Activated CD8-positive, alpha-beta memory T cell treated with anti-CD3 and anti-CD28 coated beads, Interleukin-2, amount 10 ng/mL, durations not matched to agents 7 days and 5 days (primary cell): ENCODE measurements at regions not wholly inside any gene's neighbourhood (a gene's known extent, or its start where the extent isn't known, plus 50 kb on each side); places are given as distances from the start of the nearest gene placed in this dataset.
"Not testable (repeated sequence)": the region's sequence is repeated elsewhere in the genome, so short reads cannot be mapped to it uniquely, and the experiment has no call there.

ENCODE experiments used
- ATAC-seq: fragments of 150-1000 bp; cut with Tn5 transposase; one replicate; pipeline ENCODE4 v1.10.0; 2021; ENCODE audit warnings: moderate library complexity
- CTCF ChIA-PET: fragments of 350-600 bp; sonication (Branson Sonifier 250); formaldehyde crosslinking; loops from one replicate; lab custom pipeline; 2021; ENCODE audit warnings: antibody characterized with exemption; lab: Charles Lee
- DNase-seq: peaks from one replicate; pipeline ENCODE4 v3.0.0-alpha.2; 2020
- H3K27ac Mint-ChIP-seq: one replicate; pipeline ENCODE4 v1.8.0; 2021; ENCODE audit warnings: mild to moderate bottlenecking, mixed read lengths
- H3K27me3 Mint-ChIP-seq: one replicate; pipeline ENCODE4 v1.8.0; 2021; ENCODE audit warnings: mixed read lengths
- H3K36me3 Mint-ChIP-seq: one replicate; pipeline ENCODE4 v1.8.0; 2021; ENCODE audit warnings: mild to moderate bottlenecking, mixed read lengths
- H3K4me1 Mint-ChIP-seq: one replicate; pipeline ENCODE4 v1.8.0; 2021; ENCODE audit warnings: mixed read lengths
- H3K4me3 Mint-ChIP-seq: one replicate; pipeline ENCODE4 v1.8.0; 2021; ENCODE audit warnings: mild to moderate bottlenecking, moderate library complexity, mixed read lengths
- H3K9me3 Mint-ChIP-seq: one replicate; pipeline ENCODE4 v1.8.0; 2022; ENCODE audit warnings: low read depth, mixed read lengths

DNA sequence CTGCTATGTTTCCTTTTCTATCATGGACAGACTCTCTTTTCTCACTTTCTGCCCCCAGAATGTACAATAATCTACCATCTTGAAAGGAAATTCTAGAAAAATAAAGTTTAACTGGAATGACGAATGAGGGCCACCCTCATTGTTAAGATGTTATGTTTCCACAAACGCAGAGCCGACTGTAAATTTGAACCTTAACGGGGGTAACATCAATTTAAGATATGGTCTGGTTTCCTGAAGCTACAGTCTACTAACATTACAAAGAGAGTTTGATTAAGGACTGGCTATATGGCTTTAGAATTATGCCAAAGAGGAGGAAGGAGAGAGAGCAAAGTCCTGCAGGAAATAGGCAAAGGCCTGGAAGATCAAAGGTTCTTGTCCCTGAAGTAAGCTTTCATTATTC lies 227.2 kb downstream of the USP46 start:
- H3K36me3 Mint-ChIP-seq: no peaks in the 10 kb centered on the region
- H3K27ac Mint-ChIP-seq: no peak overlapping the region
- peaks cover 3% of the 10 kb centered on the region for H3K27me3 Mint-ChIP-seq
- H3K4me3 Mint-ChIP-seq: no peak overlapping the region
- H3K4me1 Mint-ChIP-seq: no peaks in the 10 kb centered on the region
- no peak for ATAC-seq
- CTCF ChIA-PET: no interaction called here
- DNase-seq: no peak
- no peaks in the 10 kb centered on the region for H3K9me3 Mint-ChIP-seq

DNA sequence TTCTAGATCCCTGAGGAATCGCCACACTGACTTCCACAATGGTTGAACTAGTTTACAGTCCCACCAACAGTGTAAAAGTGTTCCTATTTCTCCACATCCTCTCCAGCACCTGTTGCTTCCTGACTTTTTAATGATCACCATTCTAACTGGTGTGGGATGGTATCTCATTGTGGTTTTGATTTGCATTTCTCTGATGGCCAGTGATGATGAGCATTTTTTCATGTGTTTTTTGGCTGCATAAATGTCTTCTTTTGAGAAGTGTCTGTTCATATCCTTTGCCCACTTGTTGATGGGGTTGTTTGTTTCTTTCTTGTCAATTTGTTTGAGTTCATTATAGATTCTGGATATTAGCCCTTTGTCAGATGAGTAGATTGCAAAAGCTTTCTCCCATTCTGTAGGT lies 216.6 kb downstream of the USP46 start:
- H3K27ac Mint-ChIP-seq, ATAC-seq, DNase-seq, CTCF ChIA-PET, H3K36me3 Mint-ChIP-seq, H3K9me3 Mint-ChIP-seq, H3K4me1 Mint-ChIP-seq, H3K4me3 Mint-ChIP-seq, H3K27me3 Mint-ChIP-seq: not testable (repeated sequence)

DNA sequence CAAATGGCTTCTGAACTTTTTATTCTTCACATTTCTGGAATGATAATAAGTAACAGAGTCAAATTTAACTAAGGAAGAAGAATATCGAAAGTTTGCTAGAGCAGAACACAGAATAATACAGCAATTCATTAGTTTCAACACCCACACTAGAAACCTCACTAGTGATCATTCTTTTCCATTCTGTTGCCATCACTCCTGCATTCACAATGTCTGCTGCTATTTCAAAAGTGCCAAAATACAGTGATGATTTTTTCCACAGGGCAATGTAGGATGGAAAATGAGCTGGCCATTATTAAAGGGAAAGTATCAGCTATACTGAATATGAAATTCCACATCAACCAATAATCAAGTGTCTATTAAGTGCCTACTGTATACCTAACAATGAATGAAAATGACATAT lies 186.7 kb downstream of the USP46 start:
- Mint-ChIP-seq H3K27ac (no peak overlapping the region), H3K4me1 (no peaks in the 10 kb centered on the region), H3K27me3 (peaks cover 13% of the 10 kb centered on the region), H3K36me3 (no peaks in the 10 kb centered on the region), H3K4me3 (no peak overlapping the region), H3K9me3 (no peaks in the 10 kb centered on the region)
- ATAC-seq (no peak), DNase-seq (no peak)
- CTCF ChIA-PET: no interaction called here

DNA sequence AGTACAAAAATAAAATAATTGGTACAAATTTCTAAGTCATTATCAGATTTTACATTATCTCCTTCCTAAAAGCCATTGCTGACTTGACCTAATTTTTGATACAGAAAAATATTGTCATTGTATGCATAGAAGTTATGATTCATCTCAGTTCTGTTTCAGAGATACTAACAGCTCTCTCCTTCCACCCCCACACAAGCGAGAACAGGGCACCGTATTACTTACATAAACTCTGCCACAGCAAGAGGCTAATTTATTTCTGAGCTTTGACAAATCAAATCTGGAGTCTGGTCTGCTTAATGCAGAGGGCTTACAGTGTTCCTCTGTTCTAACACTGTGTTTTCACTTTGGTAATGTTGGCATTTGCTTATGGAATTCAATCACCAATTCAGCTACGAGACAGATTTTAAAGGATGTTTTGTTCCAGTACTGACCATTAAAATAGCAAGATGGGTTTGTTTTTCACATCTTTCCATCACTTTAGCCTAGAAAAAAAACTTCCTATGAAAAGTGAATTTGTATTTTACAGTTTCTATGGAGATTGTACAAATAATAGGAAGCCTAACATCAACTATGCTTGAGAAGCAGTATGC lies 181.8 kb downstream of the USP46 start:
- Mint-ChIP-seq H3K9me3 (no peaks in the 10 kb centered on the region), H3K4me1 (no peaks in the 10 kb centered on the region), H3K36me3 (no peaks in the 10 kb centered on the region), H3K27ac (no peak overlapping the region), H3K4me3 (no peak overlapping the region), H3K27me3 (peaks cover 3% of the 10 kb centered on the region)
- no peak for ATAC-seq
- CTCF ChIA-PET: interaction anchor here (0.5 kb wide), 1 partner anchor 218 kb away, joined by 3 read pairs; no protein-coding TSS in a partner anchor
- DNase-seq: no peak

DNA sequence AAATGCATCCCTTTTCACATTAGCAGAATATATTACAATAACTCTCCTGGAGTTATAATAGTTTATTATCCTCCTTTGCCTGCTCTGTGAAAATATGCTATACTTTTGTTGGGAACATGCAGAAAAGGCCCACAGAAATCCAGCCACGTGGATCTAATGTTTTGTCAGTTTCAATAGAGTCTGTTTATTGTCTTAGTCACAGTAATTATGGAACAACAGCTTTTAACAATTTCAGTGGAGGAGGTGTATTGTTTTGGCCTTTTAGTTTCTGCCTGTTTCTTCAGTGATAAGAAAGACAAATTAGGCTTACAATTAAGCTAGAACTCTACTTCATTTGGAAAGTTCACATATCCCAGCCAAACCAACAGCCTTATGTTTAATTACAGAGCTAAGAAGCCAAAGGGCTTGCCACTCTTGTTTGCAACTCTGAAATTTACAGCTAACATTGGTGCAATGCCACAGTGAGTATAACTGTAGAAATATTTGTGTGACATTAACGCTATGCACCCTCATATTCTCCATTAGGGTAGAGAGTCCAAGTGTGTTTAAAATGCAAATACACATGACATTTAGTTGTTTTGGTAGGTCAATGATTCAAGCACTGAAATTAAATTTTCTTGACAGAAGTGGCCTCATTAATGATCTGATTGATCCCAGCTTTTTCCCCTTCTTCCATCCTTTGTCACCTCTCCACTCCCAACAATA lies 175.8 kb downstream of the USP46 start:
- no peaks in the 10 kb centered on the region for H3K36me3 Mint-ChIP-seq
- no peak overlapping the region for H3K4me3 Mint-ChIP-seq
- no peak for DNase-seq
- peaks cover 9% of the 10 kb centered on the region for H3K27me3 Mint-ChIP-seq
- no peaks in the 10 kb centered on the region for H3K9me3 Mint-ChIP-seq
- no peak for ATAC-seq
- no peak overlapping the region for H3K27ac Mint-ChIP-seq
- CTCF ChIA-PET: no interaction called here
- no peaks in the 10 kb centered on the region for H3K4me1 Mint-ChIP-seq

DNA sequence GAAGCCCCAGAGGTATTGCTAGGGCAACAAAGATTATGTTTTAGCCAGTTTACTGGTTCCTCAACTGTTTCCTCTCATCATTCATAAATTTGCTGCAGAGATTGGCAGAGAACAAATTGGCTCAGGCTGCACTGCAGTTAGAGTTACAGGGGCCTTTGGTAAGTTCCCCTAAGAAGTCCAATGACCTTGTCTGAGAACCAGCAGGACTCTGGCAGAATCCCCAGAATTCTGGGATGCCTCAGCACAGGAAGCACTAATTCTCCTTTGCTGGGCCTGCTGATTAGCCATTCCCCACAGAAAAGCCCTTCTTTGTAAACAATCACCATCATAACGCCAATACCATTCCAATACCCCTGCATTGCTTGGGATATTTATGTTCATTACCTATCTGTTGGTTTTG lies 151.3 kb downstream of the USP46 start:
- Mint-ChIP-seq H3K4me1 (no peaks in the 10 kb centered on the region), H3K27me3 (peaks cover 5% of the 10 kb centered on the region), H3K9me3 (no peaks in the 10 kb centered on the region), H3K36me3 (no peaks in the 10 kb centered on the region), H3K27ac (no peak overlapping the region), H3K4me3 (no peak overlapping the region)
- ATAC-seq (no peak), DNase-seq (no peak)
- CTCF ChIA-PET: no interaction called here

DNA sequence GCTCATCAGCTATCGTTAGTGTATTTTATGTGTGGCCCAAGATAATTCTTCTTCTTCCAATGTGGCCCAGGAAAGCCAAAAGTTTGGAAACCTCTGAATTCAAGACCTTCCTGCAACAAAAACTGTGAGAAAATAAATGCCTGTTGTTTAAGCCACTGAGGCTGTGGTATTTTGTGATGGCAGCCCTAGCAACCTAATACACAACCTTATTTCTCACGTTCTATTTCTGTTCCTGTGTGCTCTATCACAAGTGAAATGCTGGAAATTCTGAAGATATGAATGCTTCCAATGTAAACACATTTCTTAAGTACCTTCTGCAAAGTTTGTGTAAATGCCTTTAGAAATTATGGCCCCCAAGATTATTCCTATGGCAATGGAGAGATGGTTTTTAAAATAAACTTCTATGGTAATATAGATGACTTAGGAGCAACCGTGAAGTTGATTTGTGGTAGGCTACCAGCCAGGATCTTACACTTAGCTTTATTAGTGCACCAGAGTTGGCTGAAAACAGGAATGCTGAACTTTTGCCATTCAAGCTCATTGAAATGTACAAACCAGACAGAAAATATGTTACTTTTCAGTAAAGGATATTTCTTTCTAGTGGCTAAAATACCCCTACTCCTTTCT lies 148.0 kb downstream of the USP46 start:
- Mint-ChIP-seq H3K36me3 (peaks cover 1% of the 10 kb centered on the region), H3K27me3 (peaks cover 3% of the 10 kb centered on the region), H3K27ac (no peak overlapping the region), H3K4me1 (no peaks in the 10 kb centered on the region), H3K4me3 (no peak overlapping the region), H3K9me3 (no peaks in the 10 kb centered on the region)
- CTCF ChIA-PET: no interaction called here
- ATAC-seq: no peak
- DNase-seq: no peak

DNA sequence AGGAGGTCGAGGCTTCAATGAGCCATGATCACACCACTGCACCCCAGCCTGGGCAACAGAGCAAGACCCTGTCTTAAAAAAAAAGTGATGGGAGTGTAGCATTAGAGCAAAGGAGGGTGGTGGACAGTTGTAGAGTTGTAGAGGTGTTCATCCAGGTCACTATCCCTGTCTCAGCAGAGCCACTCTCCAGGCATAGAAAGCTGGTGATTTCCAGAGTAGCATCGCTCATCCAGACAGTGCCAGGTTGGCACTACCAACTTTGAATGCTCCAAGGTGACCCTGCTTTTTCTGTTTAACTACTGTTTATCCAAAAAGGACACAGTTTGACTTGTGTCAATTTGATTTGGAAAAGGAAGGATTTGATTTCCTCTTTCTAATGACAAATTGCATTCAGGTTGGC lies 147.3 kb downstream of the USP46 start:
- H3K27me3 Mint-ChIP-seq: peaks cover 3% of the 10 kb centered on the region
- no peak overlapping the region for H3K4me3 Mint-ChIP-seq
- CTCF ChIA-PET: no interaction called here
- peaks cover 1% of the 10 kb centered on the region for H3K36me3 Mint-ChIP-seq
- no peak for ATAC-seq
- no peaks in the 10 kb centered on the region for H3K9me3 Mint-ChIP-seq
- no peaks in the 10 kb centered on the region for H3K4me1 Mint-ChIP-seq
- no peak for DNase-seq
- H3K27ac Mint-ChIP-seq: no peak overlapping the region

DNA sequence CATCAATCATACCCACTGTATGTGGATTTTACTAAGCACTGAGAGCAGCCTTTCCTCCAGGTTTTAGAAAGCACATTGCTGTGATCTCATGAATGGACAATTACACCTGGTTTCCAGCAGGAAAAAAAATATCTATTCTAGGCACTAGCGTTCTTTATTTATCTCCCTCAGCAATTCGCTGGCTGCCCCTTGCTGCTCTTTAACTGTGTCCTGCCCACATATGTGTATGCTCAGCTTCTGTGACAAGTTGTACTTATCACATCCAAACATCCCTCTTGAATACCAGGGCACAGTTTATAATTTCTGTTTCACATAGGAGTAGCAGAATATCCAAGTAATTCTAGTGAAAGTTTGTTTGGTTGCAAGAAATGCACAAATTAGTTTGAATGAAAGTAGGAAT lies 146.8 kb downstream of the USP46 start:
- ATAC-seq: no peak
- H3K4me1 Mint-ChIP-seq: no peaks in the 10 kb centered on the region
- no peaks in the 10 kb centered on the region for H3K9me3 Mint-ChIP-seq
- no peak overlapping the region for H3K27ac Mint-ChIP-seq
- no peak overlapping the region for H3K4me3 Mint-ChIP-seq
- H3K36me3 Mint-ChIP-seq: peaks cover 1% of the 10 kb centered on the region
- CTCF ChIA-PET: no interaction called here
- peaks cover 3% of the 10 kb centered on the region for H3K27me3 Mint-ChIP-seq
- no peak for DNase-seq

DNA sequence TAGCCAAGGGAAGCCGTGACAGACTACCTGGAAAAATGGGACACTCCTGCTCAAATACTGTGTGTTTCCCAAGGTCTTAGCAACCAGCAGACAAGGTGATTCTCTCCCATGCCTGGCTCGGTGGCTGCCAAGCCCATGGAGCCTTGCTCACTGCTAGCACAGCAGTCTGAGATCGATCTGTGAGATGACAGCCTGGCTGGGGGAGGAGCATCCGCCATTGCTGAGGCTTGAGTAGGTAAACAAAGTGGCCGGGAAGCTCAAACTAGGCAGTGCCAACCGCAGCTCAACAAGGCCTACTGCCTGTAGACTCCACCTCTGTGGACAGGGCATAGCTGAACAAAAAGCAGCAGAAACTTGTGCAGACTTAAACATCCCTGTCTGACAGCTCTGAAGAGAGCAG lies 137.0 kb downstream of the USP46 start:
- DNase-seq, ATAC-seq, H3K36me3 Mint-ChIP-seq, CTCF ChIA-PET, H3K4me1 Mint-ChIP-seq, H3K4me3 Mint-ChIP-seq, H3K27ac Mint-ChIP-seq, H3K9me3 Mint-ChIP-seq: not testable (repeated sequence)
- peaks cover 10% of the 10 kb centered on the region for H3K27me3 Mint-ChIP-seq

DNA sequence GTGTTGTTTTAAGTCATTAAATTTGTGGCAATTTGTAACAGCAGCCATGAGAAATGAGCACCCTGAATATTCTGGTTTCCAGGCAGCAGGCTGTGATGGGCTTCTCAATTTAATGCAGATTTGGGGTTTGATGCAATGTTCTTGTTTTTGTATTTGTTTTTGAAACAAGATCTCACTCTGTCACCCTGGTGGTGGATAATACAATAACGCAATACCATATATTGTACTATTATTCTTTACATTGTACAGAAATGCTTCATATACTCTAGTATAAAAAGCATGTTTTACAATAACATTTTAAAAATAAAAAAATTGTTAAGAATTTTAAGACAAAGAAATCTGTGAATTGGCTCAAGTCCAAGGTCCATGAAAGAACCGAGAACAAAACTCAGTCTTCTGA lies 129.1 kb downstream of the USP46 start:
- Mint-ChIP-seq H3K27me3 (peaks cover 4% of the 10 kb centered on the region), H3K27ac (no peak overlapping the region), H3K4me1 (no peaks in the 10 kb centered on the region), H3K9me3 (no peaks in the 10 kb centered on the region), H3K4me3 (no peak overlapping the region), H3K36me3 (no peaks in the 10 kb centered on the region)
- CTCF ChIA-PET: no interaction called here
- DNase-seq (no peak), ATAC-seq (no peak)

DNA sequence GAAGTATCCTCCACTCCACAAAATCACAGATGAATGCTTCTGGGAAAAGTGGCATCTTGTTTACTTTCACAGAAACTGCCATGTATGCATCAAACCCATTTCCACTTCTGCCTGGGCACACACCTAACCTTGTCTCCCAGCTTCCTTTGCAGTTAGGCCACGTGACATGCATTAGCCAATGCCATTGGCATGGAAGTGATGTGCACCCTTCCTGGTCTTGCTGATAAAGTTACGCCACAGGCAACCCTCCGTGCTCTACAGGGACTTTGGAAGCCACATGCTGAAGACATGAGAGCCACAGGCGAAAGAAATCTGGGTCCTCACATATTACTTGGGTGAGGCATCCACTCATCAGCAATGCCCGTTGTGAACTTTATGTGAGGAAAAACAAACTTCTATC lies 123.3 kb downstream of the USP46 start:
- no peaks in the 10 kb centered on the region for H3K36me3 Mint-ChIP-seq

More for the DNA sequence above, 123.3 kb downstream of the USP46 start:
- Mint-ChIP-seq H3K4me3 (no peak overlapping the region), H3K27ac (no peak overlapping the region), H3K27me3 (peaks cover 2% of the 10 kb centered on the region), H3K9me3 (peaks cover 2% of the 10 kb centered on the region), H3K4me1 (no peaks in the 10 kb centered on the region)
- DNase-seq (no peak), ATAC-seq (no peak)
- CTCF ChIA-PET: no interaction called here
